Left kidney (tissue), 1 donor: ENCODE measurements at regions not wholly inside any gene's neighbourhood (a gene's known extent, or its start where the extent isn't known, plus 50 kb on each side); places are given as distances from the start of the nearest gene placed in this dataset.

Experiments used
- DNase-seq: peaks from one replicate; pipeline ENCODE4 v3.0.0-alpha.2; 2013

GRCh38 chr7:68309271-68309670 is 1289.0 kb upstream of the AUTS2 start:
- no peak for DNase-seq

- DNase-seq = no peak
Observed at GRCh38 chr7:68309806-68310205, 1288.5 kb upstream of the AUTS2 start.

GRCh38 chr7:68311958-68312357 is 1286.3 kb upstream of the AUTS2 start:
- DNase-seq = no peak

GRCh38 chr7:68313806-68314205 is 1284.5 kb upstream of the AUTS2 start:
- DNase-seq = no peak

- DNase-seq = no peak
Observed at GRCh38 chr7:68314208-68314607, 1284.1 kb upstream of the AUTS2 start.

- no peak for DNase-seq
Observed at GRCh38 chr7:68317476-68317875, 1280.8 kb upstream of the AUTS2 start.

- no peak for DNase-seq
Observed at GRCh38 chr7:68319061-68319460, 1279.2 kb upstream of the AUTS2 start.

GRCh38 chr7:68321076-68321639 is 1277.1 kb upstream of the AUTS2 start:
- peak; percentile 30 for DNase-seq

GRCh38 chr7:68321776-68322496 is 1276.3 kb upstream of the AUTS2 start:
- no peak for DNase-seq

- no peak for DNase-seq
Observed at GRCh38 chr7:68324621-68325020, 1273.7 kb upstream of the AUTS2 start.

- no peak for DNase-seq
Observed at GRCh38 chr7:68334216-68334615, 1264.1 kb upstream of the AUTS2 start.

GRCh38 chr7:68334636-68335272 is 1263.5 kb upstream of the AUTS2 start:
- DNase-seq = no peak

- DNase-seq = no peak
Observed at GRCh38 chr7:68336594-68336993, 1261.7 kb upstream of the AUTS2 start.

- no peak for DNase-seq
Observed at GRCh38 chr7:68348401-68348800, 1249.9 kb upstream of the AUTS2 start.

- no peak for DNase-seq
Observed at GRCh38 chr7:68362745-68363518, 1235.3 kb upstream of the AUTS2 start.

- DNase-seq = no peak
Observed at GRCh38 chr7:68364886-68365625, 1233.2 kb upstream of the AUTS2 start.

- DNase-seq = no peak
Observed at GRCh38 chr7:68371985-68372384, 1226.3 kb upstream of the AUTS2 start.

- no peak for DNase-seq
Observed at GRCh38 chr7:68376131-68376661, 1222.1 kb upstream of the AUTS2 start.

GRCh38 chr7:68381731-68382130 is 1216.5 kb upstream of the AUTS2 start:
- DNase-seq = no peak

- DNase-seq = no peak
Observed at GRCh38 chr7:68384581-68384980, 1213.7 kb upstream of the AUTS2 start.

GRCh38 chr7:68393051-68393450 is 1205.2 kb upstream of the AUTS2 start:
- DNase-seq = no peak

- no peak for DNase-seq
Observed at GRCh38 chr7:68394131-68394530, 1204.1 kb upstream of the AUTS2 start.
